ENCODE measurements at regions not wholly inside any gene's neighbourhood (a gene's known extent, or its start where the extent isn't known, plus 50 kb on each side); places are given as distances from the start of the nearest gene placed in this dataset.

- TF ChIP-seq REST (IDR thresholded peaks at IDR 0.05; ENCODE audit: low read depth), result no peak
- TF ChIP-seq ATF3 (IDR thresholded peaks at IDR 0.05), result no peak
- TF ChIP-seq ELF1 (IDR thresholded peaks at IDR 0.05; ENCODE audit: borderline replicate concordance, low read depth), result no peak
Measured at GRCh38 chr6:10320291-10320690, 94.6 kb downstream of the TFAP2A start (continued).

GRCh38 chr6:10316373-10316721 lies 98.5 kb downstream of the TFAP2A start:
- no peaks in the 10 kb centered on the region for H3K9me2 ChIP-seq (ENCODE audit: insufficient read depth)
- H3K27me3 ChIP-seq (ENCODE audit: insufficient read depth, low read length), result no peaks in the 10 kb centered on the region
- intact Hi-C loops (cut with micrococcal nuclease), result no loop called here
- peak overlapping the region; percentile 61 for H2AFZ ChIP-seq (ENCODE audit: low read depth, low read length, poor library complexity, severe bottlenecking)
- no peak for ATAC-seq
- CTCF ChIA-PET, result no interaction called here
- BruUV-seq (replicated peaks), result no TSS peak
- H3K4me2 ChIP-seq (ENCODE audit: low read length), result no peak overlapping the region
- RAD21 ChIA-PET (ENCODE audit: low non-redundant PET in 1 of 2, low total read pairs in 2 of 2, uncharacterized antibody in 2 of 2, unreplicated experiment in 2 of 2), result no interaction called here
- H4K20me1 ChIP-seq (ENCODE audit: insufficient read depth), result no peaks in the 10 kb centered on the region
- peaks cover 0 to 8% of the 10 kb centered on the region in 2 experiments; a peak in 1 of 4 replicates for H3K4me1 ChIP-seq (ENCODE audit: control insufficient read depth in 1 of 2, insufficient read depth in 2 of 2, low read length in 2 of 2)
- H3K4me3 ChIP-seq (replicated peaks in 1 of 2; ENCODE audit: low read depth in 1 of 2, low read length in 2 of 2), result no peak overlapping the region
- POLR2A ChIA-PET, result no interaction called here
- H3K27ac ChIP-seq (ENCODE audit: low read depth, low read length), result no peak overlapping the region
- H3K36me3 ChIP-seq (ENCODE audit: control insufficient read depth in 1 of 2, insufficient read depth in 2 of 2, low read length in 2 of 2), result no peaks in the 10 kb centered on the region
- peak; percentile 16 for TF ChIP-seq TCF7L2 (IDR thresholded peaks at IDR 0.05; ENCODE audit: borderline replicate concordance, extremely low read depth, insufficient read depth, insufficient read length)
- TF ChIP-seq EGR1 (IDR thresholded peaks at IDR 0.05; ENCODE audit: low read depth), result no peak
- H3K9me3 ChIP-seq (ENCODE audit: control insufficient read depth in 1 of 2, insufficient read depth in 1 of 2, low read depth in 1 of 2, low read length in 2 of 2), result no peaks in the 10 kb centered on the region
- DNase-seq (ENCODE audit: low read depth, low spot score), result no peak
- H3K79me2 ChIP-seq (ENCODE audit: insufficient read depth, low read length), result no peaks in the 10 kb centered on the region
- no peak overlapping the region for H3K9ac ChIP-seq (ENCODE audit: low read length)
